ENCODE measurements at regions not wholly inside any gene's neighbourhood (a gene's known extent, or its start where the extent isn't known, plus 50 kb on each side); places are given as distances from the start of the nearest gene placed in this dataset.

DNA sequence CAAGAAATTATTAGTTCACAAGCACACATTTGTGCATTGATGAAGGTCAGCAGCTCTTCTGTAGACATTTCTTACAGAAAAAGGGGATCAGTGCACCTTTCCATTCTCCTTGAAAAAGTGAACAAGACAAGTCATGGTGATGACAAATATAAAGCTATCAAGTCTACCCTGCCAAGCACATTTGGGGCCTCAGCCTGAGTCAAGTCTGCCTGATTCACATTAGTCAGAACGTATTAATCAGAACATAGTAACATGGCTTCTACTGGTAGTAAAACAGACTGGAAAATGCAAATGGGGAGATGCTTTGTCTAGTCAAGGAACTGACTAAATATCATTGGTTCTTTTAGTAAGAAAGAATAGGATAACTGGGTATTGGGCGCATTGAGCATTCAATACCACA is 2305.1 kb downstream of the PCDH7 start:
- DNase-seq (ENCODE audit: insufficient read length) (no peak), FAIRE-seq (no peak)
- TF ChIP-seq TAF1 (IDR thresholded peaks at IDR 0.05; ENCODE audit: borderline replicate concordance, low read depth, low read length) (no peak), POLR2AphosphoS5 (IDR thresholded peaks at IDR 0.05; ENCODE audit: low read depth, low read length) (no peak), POLR2A (IDR thresholded peaks at IDR 0.05; ENCODE audit: low read depth, low read length) (no peak)

DNA sequence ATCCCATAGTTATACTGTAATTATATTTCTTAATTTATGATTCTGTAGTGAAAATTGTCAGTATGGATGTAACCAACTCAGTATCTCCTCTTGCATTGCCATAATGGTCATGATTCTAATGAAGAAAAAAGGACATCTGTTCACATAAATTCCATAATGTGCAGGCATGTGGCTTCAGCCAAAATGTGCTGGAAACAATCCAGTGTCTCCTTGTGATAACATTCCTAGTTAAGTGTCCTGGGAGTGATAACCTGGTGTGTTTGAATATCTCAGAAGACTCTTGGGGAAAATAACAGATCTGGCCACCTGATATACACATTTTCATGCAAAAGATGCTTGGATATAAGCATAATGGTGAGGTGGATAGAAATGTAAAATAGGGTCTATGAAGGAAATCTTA is 2309.8 kb downstream of the PCDH7 start:
- no peak for FAIRE-seq
- DNase-seq (ENCODE audit: insufficient read length), result no peak
- TF ChIP-seq TAF1 (IDR thresholded peaks at IDR 0.05; ENCODE audit: borderline replicate concordance, low read depth, low read length) (no peak), POLR2A (IDR thresholded peaks at IDR 0.05; ENCODE audit: low read depth, low read length) (no peak), POLR2AphosphoS5 (IDR thresholded peaks at IDR 0.05; ENCODE audit: low read depth, low read length) (no peak)

- FAIRE-seq (no peak), DNase-seq (ENCODE audit: insufficient read length) (no peak)
- no peak for TF ChIP-seq TAF1 (IDR thresholded peaks at IDR 0.05; ENCODE audit: borderline replicate concordance, low read depth, low read length)
- TF ChIP-seq POLR2AphosphoS5 (IDR thresholded peaks at IDR 0.05; ENCODE audit: low read depth, low read length), result no peak
- TF ChIP-seq POLR2A (IDR thresholded peaks at IDR 0.05; ENCODE audit: low read depth, low read length), result no peak
Observed at GRCh38 chr4:33031328-33031727, 2311.2 kb downstream of the PCDH7 start.

DNA sequence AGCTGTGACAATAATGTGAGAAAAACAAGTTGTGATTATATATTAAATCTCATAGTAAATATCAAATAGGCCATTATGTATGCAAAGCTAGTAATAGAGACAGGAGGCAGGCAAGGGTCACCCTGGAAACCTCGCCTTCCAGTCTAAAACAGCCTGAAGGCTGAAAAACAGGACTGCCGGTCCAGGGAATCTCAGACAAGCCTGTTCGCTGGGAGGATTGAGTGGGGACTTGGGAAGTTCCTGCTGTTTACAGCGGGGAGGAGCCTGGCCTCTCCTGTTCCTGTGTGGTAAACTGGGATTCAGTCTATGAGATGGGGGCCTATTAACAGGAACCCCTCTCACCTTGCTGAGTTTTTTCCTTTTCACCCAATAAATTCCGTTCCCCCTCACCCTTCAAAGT is 2317.3 kb downstream of the PCDH7 start:
- no peak for TF ChIP-seq TAF1 (IDR thresholded peaks at IDR 0.05; ENCODE audit: borderline replicate concordance, low read depth, low read length)
- no peak for TF ChIP-seq POLR2A (IDR thresholded peaks at IDR 0.05; ENCODE audit: low read depth, low read length)
- TF ChIP-seq POLR2AphosphoS5 (IDR thresholded peaks at IDR 0.05; ENCODE audit: low read depth, low read length), result no peak
- DNase-seq (ENCODE audit: insufficient read length) (no peak), FAIRE-seq (no peak)

DNA sequence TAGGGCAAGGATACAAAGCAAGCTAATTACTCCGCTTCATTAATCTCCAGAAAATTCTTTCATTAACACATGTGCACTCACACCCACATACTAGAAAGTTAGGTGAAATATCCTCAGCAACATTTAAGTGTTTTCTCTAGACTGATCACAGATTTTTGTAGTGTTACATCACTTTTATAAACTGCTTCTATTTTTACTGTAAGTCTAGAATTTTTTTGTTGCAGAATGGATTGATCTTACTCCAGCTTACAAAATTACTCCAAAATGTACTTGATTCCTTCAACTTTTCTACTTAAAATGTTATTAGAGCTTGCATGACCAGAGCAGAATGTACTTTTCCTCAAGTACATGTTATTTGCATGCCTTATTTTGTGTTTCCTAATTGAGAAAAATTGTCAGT is 2325.2 kb downstream of the PCDH7 start:
- DNase-seq (ENCODE audit: insufficient read length) (no peak), FAIRE-seq (no peak)
- TF ChIP-seq TAF1 (IDR thresholded peaks at IDR 0.05; ENCODE audit: borderline replicate concordance, low read depth, low read length) (no peak), POLR2AphosphoS5 (IDR thresholded peaks at IDR 0.05; ENCODE audit: low read depth, low read length) (no peak), POLR2A (IDR thresholded peaks at IDR 0.05; ENCODE audit: low read depth, low read length) (no peak)

GRCh38 chr4:33052241-33052640 is 2332.1 kb downstream of the PCDH7 start:
- TF ChIP-seq POLR2AphosphoS5 (IDR thresholded peaks at IDR 0.05; ENCODE audit: low read depth, low read length), result no peak
- TF ChIP-seq POLR2A (IDR thresholded peaks at IDR 0.05; ENCODE audit: low read depth, low read length), result no peak
- TF ChIP-seq TAF1 (IDR thresholded peaks at IDR 0.05; ENCODE audit: borderline replicate concordance, low read depth, low read length), result no peak
- no peak for FAIRE-seq
- DNase-seq (ENCODE audit: insufficient read length), result no peak

- FAIRE-seq, result no peak
- no peak for DNase-seq (ENCODE audit: insufficient read length)
- no peak for TF ChIP-seq POLR2AphosphoS5 (IDR thresholded peaks at IDR 0.05; ENCODE audit: low read depth, low read length)
- no peak for TF ChIP-seq POLR2A (IDR thresholded peaks at IDR 0.05; ENCODE audit: low read depth, low read length)
- TF ChIP-seq TAF1 (IDR thresholded peaks at IDR 0.05; ENCODE audit: borderline replicate concordance, low read depth, low read length), result no peak
Observed at GRCh38 chr4:33054161-33054560, 2334.0 kb downstream of the PCDH7 start.

DNA sequence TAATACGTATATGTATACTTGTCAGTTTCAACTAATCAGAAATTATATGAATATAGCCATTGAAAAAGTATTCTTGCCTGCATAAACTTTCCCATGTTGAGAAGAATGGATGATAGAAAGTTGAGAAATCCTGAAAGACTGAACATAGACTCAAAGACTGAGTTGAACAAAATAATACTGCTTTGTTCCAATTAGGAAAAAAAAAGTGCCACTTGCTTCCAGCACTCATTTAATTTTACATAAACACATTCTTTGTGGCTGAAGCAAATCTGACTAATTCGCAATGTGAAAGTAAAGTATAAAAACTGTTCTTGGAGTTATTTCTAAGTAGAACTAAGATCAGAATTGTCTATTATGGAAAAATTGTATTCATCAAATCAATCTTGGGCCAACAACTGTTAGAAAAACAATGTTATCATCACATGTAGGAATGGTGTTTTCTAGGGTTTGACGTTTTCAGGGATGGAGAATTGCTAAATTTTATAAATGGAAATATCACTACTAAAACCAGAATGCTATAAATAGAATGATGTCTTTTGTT is 2334.6 kb downstream of the PCDH7 start:
- no peak for TF ChIP-seq TAF1 (IDR thresholded peaks at IDR 0.05; ENCODE audit: borderline replicate concordance, low read depth, low read length)
- TF ChIP-seq POLR2AphosphoS5 (IDR thresholded peaks at IDR 0.05; ENCODE audit: low read depth, low read length), result no peak
- TF ChIP-seq POLR2A (IDR thresholded peaks at IDR 0.05; ENCODE audit: low read depth, low read length), result no peak
- no peak for FAIRE-seq

DNA sequence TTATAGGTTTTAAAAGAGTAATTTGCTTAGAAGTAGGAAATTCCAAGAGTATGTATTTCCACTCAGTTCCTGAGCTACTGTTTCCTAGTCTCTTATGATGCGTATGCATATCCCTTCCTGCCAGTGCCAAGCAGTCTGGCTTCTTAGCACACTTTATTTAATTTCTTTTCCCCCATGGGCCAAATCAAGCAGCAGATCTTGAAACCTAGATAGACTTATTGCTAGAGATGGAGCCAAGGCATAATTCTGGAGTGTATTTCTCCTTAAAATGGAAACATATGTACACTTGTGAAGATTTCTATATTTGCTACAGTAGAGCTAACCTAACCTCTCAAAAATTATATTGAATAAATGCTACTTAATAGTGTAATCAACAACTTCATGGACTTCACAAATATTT is 2337.6 kb downstream of the PCDH7 start:
- TF ChIP-seq TAF1 (IDR thresholded peaks at IDR 0.05; ENCODE audit: borderline replicate concordance, low read depth, low read length) (no peak), POLR2AphosphoS5 (IDR thresholded peaks at IDR 0.05; ENCODE audit: low read depth, low read length) (no peak), POLR2A (IDR thresholded peaks at IDR 0.05; ENCODE audit: low read depth, low read length) (no peak)
- no peak for DNase-seq (ENCODE audit: insufficient read length)
- no peak for FAIRE-seq

More for the DNA sequence above, 2334.6 kb downstream of the PCDH7 start:
- no peak for DNase-seq (ENCODE audit: insufficient read length)

DNA sequence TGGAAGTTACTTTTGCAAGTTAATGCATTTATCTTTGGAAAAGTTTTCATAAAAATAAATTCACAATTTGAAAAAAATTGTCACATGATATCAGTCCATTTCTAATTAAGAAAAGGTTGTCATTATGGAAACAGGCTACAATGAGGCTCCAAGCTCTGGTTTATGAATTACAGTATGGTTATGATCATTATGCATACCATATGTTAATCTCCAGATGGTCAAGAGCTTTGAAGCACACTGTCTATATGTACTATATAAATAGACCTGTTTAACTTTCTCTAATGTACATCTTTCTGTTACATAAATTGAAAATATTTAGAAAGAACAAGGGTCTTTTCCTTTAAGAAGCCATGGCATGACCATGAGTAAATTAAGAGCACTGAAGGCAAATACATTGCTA is 2338.8 kb downstream of the PCDH7 start:
- no peak for DNase-seq (ENCODE audit: insufficient read length)
- no peak for FAIRE-seq
- TF ChIP-seq POLR2A (IDR thresholded peaks at IDR 0.05; ENCODE audit: low read depth, low read length) (no peak), TAF1 (IDR thresholded peaks at IDR 0.05; ENCODE audit: borderline replicate concordance, low read depth, low read length) (no peak), POLR2AphosphoS5 (IDR thresholded peaks at IDR 0.05; ENCODE audit: low read depth, low read length) (no peak)

DNA sequence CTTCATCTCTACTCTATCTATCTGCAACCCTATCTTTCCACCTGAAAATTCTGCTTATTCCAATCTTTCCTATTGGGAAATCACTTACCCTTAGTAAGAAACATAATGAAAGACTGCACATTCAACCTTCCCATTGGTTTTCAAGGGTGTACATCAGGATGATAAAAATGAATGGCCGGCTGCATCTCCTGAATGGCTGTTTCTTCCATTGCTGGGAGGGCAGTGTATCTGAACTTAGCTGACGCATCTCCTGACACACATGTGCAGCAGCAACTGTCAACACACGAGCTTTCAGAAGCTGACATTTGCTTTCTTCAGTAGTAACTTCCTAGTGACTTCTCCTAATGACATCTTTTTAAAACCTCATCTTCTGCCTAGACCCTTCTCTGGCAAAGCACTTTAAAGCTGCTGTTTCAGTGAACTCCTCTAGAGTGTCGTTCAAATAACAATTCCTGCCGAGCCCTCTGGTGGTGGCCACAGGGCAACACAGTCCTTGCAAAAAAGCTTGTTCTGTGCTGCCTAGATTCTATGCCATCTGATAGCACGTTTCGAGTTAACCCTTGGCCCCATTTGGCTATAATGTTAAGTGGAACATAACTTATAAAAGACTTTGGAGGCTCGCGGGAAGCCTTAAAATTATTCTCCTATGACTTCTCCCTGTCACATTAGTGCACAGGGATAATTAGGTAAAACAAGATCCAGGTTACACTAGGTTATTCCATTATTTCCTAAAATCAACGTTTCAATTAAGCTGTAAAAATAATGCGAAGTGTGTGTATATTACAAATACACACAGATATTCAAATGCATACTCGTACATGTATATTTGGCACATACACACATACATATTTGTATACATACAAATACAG is 2340.7 kb downstream of the PCDH7 start:
- no peak for DNase-seq (ENCODE audit: insufficient read length)
- TF ChIP-seq POLR2A (IDR thresholded peaks at IDR 0.05; ENCODE audit: low read depth, low read length), result no peak
- no peak for TF ChIP-seq TAF1 (IDR thresholded peaks at IDR 0.05; ENCODE audit: borderline replicate concordance, low read depth, low read length)
- TF ChIP-seq POLR2AphosphoS5 (IDR thresholded peaks at IDR 0.05; ENCODE audit: low read depth, low read length), result no peak
- FAIRE-seq, result no peak

- FAIRE-seq (no peak), DNase-seq (ENCODE audit: insufficient read length) (no peak)
- no peak for TF ChIP-seq POLR2AphosphoS5 (IDR thresholded peaks at IDR 0.05; ENCODE audit: low read depth, low read length)
- TF ChIP-seq POLR2A (IDR thresholded peaks at IDR 0.05; ENCODE audit: low read depth, low read length), result no peak
- no peak for TF ChIP-seq TAF1 (IDR thresholded peaks at IDR 0.05; ENCODE audit: borderline replicate concordance, low read depth, low read length)
Observed at GRCh38 chr4:33061727-33062126, 2341.6 kb downstream of the PCDH7 start.
